ENCODE measurements at regions not wholly inside any gene's neighbourhood (a gene's known extent, or its start where the extent isn't known, plus 50 kb on each side); places are given as distances from the start of the nearest gene placed in this dataset.

GRCh38 chr15:96762566-96762965 lies 432.1 kb downstream of the NR2F2 start:
- TF ChIP-seq, protein P1, sequence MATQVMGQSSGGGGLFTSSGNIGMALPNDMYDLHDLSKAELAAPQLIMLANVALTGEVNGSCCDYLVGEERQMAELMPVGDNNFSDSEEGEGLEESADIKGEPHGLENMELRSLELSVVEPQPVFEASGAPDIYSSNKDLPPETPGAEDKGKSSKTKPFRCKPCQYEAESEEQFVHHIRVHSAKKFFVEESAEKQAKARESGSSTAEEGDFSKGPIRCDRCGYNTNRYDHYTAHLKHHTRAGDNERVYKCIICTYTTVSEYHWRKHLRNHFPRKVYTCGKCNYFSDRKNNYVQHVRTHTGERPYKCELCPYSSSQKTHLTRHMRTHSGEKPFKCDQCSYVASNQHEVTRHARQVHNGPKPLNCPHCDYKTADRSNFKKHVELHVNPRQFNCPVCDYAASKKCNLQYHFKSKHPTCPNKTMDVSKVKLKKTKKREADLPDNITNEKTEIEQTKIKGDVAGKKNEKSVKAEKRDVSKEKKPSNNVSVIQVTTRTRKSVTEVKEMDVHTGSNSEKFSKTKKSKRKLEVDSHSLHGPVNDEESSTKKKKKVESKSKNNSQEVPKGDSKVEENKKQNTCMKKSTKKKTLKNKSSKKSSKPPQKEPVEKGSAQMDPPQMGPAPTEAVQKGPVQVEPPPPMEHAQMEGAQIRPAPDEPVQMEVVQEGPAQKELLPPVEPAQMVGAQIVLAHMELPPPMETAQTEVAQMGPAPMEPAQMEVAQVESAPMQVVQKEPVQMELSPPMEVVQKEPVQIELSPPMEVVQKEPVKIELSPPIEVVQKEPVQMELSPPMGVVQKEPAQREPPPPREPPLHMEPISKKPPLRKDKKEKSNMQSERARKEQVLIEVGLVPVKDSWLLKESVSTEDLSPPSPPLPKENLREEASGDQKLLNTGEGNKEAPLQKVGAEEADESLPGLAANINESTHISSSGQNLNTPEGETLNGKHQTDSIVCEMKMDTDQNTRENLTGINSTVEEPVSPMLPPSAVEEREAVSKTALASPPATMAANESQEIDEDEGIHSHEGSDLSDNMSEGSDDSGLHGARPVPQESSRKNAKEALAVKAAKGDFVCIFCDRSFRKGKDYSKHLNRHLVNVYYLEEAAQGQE (IDR thresholded peaks at IDR 0.05; ENCODE audit: insufficient read depth in 1 of 2, low read depth in 2 of 2, low read length in 2 of 2): no peak
- TF ChIP-seq POLR2AphosphoS5 (IDR thresholded peaks at IDR 0.05; ENCODE audit: low read depth, low read length) (no peak), TAF1 (IDR thresholded peaks at IDR 0.05; ENCODE audit: borderline replicate concordance, insufficient read depth, low read length) (no peak)

All from PFSK-1 (cell line).